Fibroblast of mammary gland (primary cell): ENCODE measurements at regions not wholly inside any gene's neighbourhood (a gene's known extent, or its start where the extent isn't known, plus 50 kb on each side); places are given as distances from the start of the nearest gene placed in this dataset.
"Not testable (repeated sequence)": the region's sequence is repeated elsewhere in the genome, so short reads cannot be mapped to it uniquely, and the experiment has no call there.

Experiments
- DNase-seq: peaks from one replicate; pipeline ENCODE4 v3.0.0-alpha.2; 2010; ENCODE audit warnings: low read depth
- H3K4me3 ChIP-seq: 2 replicates; pipeline ENCODE4 v1.5.1; 2011; ENCODE audit warnings: low read depth, mild to moderate bottlenecking, low read length, moderate library complexity; ENCODE audit not compliant: control insufficient read depth
- TF ChIP-seq, protein P1 (sequence below): conservative IDR thresholded peaks from 2 replicates; pipeline ENCODE4 v1.5.1; 2011; ENCODE audit warnings: low read depth, low read length, inconsistent platforms; ENCODE audit not compliant: control insufficient read depth, insufficient read depth

DNA sequence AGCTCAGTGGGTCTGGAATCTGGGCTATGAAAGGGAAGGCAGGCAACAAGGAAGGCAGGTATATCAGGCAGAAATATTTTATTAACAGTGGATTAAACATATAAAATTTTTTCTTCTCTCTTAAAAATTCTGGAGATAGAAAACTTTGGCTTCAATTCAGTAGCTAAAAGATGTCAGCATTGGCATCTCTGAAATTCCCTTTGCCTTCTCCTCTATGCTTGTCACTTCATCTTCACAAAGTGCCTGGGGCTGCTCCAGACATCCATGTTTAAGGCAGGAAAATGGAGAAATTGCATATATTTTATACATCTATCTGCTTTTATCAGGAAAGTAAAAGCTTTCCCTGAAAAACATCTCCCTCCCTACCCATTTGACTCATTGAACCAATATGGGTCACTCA, 894.1 kb upstream of the API5 start:
- DNase-seq = no peak
- no peak overlapping the region for H3K4me3 ChIP-seq
- TF ChIP-seq, protein P1, sequence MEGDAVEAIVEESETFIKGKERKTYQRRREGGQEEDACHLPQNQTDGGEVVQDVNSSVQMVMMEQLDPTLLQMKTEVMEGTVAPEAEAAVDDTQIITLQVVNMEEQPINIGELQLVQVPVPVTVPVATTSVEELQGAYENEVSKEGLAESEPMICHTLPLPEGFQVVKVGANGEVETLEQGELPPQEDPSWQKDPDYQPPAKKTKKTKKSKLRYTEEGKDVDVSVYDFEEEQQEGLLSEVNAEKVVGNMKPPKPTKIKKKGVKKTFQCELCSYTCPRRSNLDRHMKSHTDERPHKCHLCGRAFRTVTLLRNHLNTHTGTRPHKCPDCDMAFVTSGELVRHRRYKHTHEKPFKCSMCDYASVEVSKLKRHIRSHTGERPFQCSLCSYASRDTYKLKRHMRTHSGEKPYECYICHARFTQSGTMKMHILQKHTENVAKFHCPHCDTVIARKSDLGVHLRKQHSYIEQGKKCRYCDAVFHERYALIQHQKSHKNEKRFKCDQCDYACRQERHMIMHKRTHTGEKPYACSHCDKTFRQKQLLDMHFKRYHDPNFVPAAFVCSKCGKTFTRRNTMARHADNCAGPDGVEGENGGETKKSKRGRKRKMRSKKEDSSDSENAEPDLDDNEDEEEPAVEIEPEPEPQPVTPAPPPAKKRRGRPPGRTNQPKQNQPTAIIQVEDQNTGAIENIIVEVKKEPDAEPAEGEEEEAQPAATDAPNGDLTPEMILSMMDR = no peak

DNA sequence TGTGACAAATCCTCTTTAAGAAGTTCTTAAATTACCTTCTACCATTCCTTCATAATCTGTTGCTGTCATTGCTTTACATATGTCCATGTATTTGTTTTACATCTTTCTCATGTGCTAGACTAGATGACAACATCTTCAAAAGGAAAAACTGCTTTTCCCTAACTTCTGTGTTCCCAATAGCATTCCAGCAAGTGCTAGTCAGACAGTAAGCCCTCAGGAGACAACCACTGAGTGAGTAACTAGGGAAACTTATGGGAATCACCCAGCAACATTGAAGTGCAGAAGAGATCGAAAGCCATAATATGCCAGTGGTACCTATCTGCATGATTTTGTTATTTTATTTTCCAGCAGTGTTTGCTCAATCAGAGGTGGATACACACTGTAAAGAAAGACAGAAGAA, 889.7 kb upstream of the API5 start:
- no peak overlapping the region for H3K4me3 ChIP-seq
- TF ChIP-seq, protein P1 = no peak
- DNase-seq = peak; percentile 6

DNA sequence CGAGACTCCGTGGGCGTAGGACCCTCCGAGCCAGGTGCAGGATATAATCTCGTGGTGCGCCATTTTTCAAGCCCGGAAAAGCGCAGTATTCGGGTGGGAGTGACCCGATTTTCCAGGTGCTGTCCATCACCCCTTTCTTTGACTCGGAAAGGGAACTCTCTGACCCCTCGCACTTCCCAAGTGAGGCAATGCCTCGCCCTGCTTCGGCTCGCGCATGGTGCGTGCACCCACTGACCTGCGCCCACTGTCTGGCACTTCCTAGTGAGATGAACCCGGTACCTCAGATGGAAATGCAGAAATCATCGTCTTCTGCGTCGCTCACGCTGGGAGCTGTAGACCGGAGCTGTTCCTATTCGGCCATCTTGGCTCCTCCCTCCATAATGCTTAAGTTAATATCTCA, 876.9 kb upstream of the API5 start:
- not testable (repeated sequence) for H3K4me3 ChIP-seq, DNase-seq

DNA sequence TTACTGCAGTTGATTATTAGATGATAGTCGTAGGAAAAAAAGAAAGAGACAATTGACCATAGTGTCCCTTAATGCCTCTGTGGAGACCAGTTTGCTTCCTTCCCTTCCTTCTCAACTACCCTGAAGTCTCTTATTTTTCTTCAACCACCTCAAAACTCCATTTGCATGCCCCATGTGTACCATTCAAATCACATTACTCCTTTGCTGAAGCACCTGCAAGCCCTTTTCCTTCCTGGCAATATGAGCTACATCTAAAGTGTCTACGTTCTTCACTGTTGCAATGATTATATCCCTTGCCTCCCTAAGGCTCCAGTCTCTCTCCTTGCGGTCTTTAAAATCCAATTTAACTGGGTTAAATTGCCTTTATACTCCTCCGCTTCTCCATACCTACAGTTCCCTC, 867.4 kb upstream of the API5 start:
- H3K4me3 ChIP-seq = no peak overlapping the region
- TF ChIP-seq, protein P1 = no peak
- DNase-seq = no peak

DNA sequence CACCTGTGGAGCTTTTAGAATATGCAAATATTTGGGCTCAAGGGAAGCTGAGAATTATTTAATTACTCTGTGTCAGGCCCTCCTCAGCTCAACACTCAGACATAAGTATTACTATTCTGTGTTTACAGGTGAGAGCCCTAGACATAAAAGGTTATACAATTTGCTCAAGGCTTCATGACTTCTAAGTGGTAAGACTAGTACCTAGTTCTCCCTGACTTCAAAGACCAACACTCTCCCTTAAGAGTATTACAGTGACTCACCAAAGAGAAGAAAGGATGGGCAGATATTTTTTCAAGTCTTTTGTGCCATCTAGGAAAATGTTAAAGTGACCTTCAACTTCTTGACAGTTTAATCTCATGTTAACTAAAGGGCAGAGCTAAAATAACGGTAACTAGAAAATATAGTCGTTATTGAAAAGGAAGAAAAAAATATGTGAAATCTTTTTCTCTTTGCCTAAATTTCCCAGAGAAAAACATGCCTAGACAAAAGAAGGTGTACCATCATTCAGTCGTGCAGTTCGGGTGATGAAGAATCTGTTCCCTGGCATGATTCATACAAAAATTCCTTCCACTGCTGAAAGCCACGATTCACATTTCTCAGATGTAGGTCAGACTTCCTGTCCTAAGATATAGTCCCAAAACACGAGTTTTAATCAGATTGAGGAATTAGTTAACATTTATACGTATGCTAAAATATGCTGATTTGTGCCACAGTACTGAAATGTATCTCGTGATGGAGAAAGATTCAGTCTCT, 849.1 kb upstream of the API5 start:
- DNase-seq = peak; percentile 14
- TF ChIP-seq, protein P1 = no peak
- no peak overlapping the region for H3K4me3 ChIP-seq

DNA sequence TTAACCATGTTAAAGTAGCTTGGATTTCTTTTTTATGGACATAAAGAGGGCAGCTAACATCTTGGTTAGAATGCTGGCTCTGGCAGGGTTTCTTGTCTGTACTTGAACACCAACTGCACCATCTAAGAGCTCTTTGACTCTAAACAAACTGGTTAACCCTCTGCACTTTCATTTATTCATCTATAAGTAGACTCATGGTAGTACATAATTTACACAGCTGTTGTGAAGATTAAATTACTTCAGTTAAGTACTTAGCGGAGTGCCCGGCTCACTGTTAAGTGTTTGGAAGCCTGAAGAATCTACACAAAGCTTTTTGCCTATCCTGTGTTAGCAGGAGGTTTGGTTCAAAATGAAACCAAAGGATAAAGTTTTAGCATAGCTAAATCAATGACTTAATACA, 846.2 kb upstream of the API5 start:
- no peak overlapping the region for H3K4me3 ChIP-seq
- TF ChIP-seq, protein P1 = no peak
- DNase-seq = no peak

DNA sequence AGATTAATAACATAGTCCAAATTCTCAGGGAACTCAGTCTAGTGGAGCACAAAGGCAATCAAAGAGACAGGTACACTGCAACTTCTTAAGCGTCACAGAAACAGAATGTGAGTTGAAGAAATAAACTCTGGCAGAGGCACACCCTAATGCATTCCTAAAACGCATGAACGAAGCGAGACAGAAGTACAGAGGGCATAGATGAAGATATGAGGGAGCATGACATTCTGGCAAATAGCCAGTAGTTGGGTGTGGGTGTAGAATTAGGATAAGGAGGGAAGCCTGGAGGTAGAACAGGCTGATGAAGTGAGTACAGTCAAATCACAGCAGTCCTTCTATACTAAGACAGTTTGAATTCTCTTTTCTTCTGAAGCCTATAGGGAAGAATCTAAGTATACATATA, 838.7 kb upstream of the API5 start:
- TF ChIP-seq, protein P1 = no peak

More for the DNA sequence above, 838.7 kb upstream of the API5 start:
- no peak for DNase-seq
- no peak overlapping the region for H3K4me3 ChIP-seq
